ENCODE measurements at regions not wholly inside any gene's neighbourhood (a gene's known extent, or its start where the extent isn't known, plus 50 kb on each side); places are given as distances from the start of the nearest gene placed in this dataset.

DNA sequence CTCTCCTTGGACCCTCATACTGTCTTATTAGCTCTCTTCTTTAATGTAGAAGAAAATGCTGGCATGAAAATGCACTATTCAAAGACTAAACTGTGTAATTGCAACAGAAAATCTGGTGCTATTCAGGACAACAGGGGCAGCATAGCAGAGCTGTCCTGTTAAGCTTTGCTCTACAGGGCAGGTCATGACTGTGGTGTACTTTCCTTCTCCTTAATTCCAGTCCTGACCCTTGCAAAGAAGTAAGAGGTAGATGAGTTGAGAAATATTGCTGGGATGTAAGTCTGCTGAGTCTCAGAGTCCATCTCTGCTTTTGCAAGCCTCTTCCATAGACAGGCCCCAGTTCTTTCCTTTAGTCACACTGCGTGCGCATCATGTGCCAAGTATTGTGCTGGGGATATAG lies 52.6 kb upstream of the STK38L start:
- Histone ChIP-seq H3K27ac (replicated peaks) (no peak overlapping the region), H3K27me3 (ENCODE audit: insufficient read depth, poor library complexity, severe bottlenecking) (no peaks in the 10 kb centered on the region), H3K4me3 (replicated peaks; ENCODE audit: insufficient read depth, low read length) (no peak overlapping the region)
- TF ChIP-seq, protein P1, sequence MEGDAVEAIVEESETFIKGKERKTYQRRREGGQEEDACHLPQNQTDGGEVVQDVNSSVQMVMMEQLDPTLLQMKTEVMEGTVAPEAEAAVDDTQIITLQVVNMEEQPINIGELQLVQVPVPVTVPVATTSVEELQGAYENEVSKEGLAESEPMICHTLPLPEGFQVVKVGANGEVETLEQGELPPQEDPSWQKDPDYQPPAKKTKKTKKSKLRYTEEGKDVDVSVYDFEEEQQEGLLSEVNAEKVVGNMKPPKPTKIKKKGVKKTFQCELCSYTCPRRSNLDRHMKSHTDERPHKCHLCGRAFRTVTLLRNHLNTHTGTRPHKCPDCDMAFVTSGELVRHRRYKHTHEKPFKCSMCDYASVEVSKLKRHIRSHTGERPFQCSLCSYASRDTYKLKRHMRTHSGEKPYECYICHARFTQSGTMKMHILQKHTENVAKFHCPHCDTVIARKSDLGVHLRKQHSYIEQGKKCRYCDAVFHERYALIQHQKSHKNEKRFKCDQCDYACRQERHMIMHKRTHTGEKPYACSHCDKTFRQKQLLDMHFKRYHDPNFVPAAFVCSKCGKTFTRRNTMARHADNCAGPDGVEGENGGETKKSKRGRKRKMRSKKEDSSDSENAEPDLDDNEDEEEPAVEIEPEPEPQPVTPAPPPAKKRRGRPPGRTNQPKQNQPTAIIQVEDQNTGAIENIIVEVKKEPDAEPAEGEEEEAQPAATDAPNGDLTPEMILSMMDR (IDR thresholded peaks at IDR 0.05; ENCODE audit: insufficient read depth, low read length) = no peak
- no peak for TF ChIP-seq SPI1 (IDR thresholded peaks at IDR 0.05; ENCODE audit: borderline replicate concordance, low read depth)
- TF ChIP-seq, protein P2, sequence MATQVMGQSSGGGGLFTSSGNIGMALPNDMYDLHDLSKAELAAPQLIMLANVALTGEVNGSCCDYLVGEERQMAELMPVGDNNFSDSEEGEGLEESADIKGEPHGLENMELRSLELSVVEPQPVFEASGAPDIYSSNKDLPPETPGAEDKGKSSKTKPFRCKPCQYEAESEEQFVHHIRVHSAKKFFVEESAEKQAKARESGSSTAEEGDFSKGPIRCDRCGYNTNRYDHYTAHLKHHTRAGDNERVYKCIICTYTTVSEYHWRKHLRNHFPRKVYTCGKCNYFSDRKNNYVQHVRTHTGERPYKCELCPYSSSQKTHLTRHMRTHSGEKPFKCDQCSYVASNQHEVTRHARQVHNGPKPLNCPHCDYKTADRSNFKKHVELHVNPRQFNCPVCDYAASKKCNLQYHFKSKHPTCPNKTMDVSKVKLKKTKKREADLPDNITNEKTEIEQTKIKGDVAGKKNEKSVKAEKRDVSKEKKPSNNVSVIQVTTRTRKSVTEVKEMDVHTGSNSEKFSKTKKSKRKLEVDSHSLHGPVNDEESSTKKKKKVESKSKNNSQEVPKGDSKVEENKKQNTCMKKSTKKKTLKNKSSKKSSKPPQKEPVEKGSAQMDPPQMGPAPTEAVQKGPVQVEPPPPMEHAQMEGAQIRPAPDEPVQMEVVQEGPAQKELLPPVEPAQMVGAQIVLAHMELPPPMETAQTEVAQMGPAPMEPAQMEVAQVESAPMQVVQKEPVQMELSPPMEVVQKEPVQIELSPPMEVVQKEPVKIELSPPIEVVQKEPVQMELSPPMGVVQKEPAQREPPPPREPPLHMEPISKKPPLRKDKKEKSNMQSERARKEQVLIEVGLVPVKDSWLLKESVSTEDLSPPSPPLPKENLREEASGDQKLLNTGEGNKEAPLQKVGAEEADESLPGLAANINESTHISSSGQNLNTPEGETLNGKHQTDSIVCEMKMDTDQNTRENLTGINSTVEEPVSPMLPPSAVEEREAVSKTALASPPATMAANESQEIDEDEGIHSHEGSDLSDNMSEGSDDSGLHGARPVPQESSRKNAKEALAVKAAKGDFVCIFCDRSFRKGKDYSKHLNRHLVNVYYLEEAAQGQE (IDR thresholded peaks at IDR 0.05; ENCODE audit: insufficient replicate concordance, low read depth) = no peak
- TF ChIP-seq GABPA (IDR thresholded peaks at IDR 0.05; ENCODE audit: low read depth) = no peak
- TF ChIP-seq POLR2AphosphoS5 (IDR thresholded peaks at IDR 0.05; ENCODE audit: low read depth) = no peak
- DNase-seq (ENCODE audit: low read depth in 1 of 2, low spot score in 1 of 2) = no peak

- H3K4me3 ChIP-seq (replicated peaks; ENCODE audit: insufficient read depth, low read length) = no peak overlapping the region
- H3K27ac ChIP-seq (replicated peaks) = no peak overlapping the region
- no peaks in the 10 kb centered on the region for H3K27me3 ChIP-seq (ENCODE audit: insufficient read depth, poor library complexity, severe bottlenecking)
- TF ChIP-seq, protein P1 (IDR thresholded peaks at IDR 0.05; ENCODE audit: insufficient read depth, low read length) = no peak
- TF ChIP-seq GABPA (IDR thresholded peaks at IDR 0.05; ENCODE audit: low read depth) = no peak
- no peak for TF ChIP-seq POLR2AphosphoS5 (IDR thresholded peaks at IDR 0.05; ENCODE audit: low read depth)
- TF ChIP-seq SPI1 (IDR thresholded peaks at IDR 0.05; ENCODE audit: borderline replicate concordance, low read depth) = no peak
- TF ChIP-seq, protein P2 (IDR thresholded peaks at IDR 0.05; ENCODE audit: insufficient replicate concordance, low read depth) = no peak
- DNase-seq (ENCODE audit: low read depth in 1 of 2, low spot score in 1 of 2) = no peak
These were observed 51.8 kb upstream of the STK38L start for GRCh38 chr12:27192118-27192802.

DNA sequence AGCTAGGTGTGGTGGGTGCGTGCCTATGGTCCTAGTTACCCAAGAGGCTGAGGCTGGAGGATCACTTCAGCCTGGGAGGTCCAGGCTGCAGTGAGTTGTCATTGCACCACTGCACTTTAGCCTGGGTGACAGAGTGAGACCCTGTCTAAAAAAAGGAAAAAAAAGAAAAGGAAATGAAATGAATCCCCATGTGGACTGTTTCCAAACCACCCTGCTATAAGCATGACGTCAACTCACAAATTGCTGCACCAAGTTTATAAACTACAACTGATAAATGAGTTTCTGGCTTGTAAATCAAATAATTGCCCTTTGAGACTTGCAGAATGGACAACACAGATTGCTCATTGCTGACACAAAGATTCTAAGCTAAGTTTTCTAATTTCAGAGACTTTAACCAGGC lies 51.0 kb upstream of the STK38L start:
- no peak overlapping the region for H3K27ac ChIP-seq (replicated peaks)
- no peak for DNase-seq (ENCODE audit: low read depth in 1 of 2, low spot score in 1 of 2)

More for the DNA sequence above, 51.0 kb upstream of the STK38L start:
- Histone ChIP-seq H3K27me3 (ENCODE audit: insufficient read depth, poor library complexity, severe bottlenecking) (no peaks in the 10 kb centered on the region), H3K4me3 (replicated peaks; ENCODE audit: insufficient read depth, low read length) (no peak overlapping the region)
- no peak for TF ChIP-seq SPI1 (IDR thresholded peaks at IDR 0.05; ENCODE audit: borderline replicate concordance, low read depth)
- TF ChIP-seq, protein P1 (IDR thresholded peaks at IDR 0.05; ENCODE audit: insufficient read depth, low read length) = no peak
